ENCODE measurements at regions not wholly inside any gene's neighbourhood (a gene's known extent, or its start where the extent isn't known, plus 50 kb on each side); places are given as distances from the start of the nearest gene placed in this dataset.
"Not testable (repeated sequence)": the region's sequence is repeated elsewhere in the genome, so short reads cannot be mapped to it uniquely, and the experiment has no call there.

GRCh38 chr5:40429258-40430100 lies 250.2 kb upstream of the PTGER4 start:
- Histone ChIP-seq H3F3A (ENCODE audit: low read length, unreplicated experiment) (peaks cover 7% of the 10 kb centered on the region), H3K36me3 (ENCODE audit: low read depth, low read length) (no peaks in the 10 kb centered on the region), H3K9ac (ENCODE audit: low read length) (peak overlapping the region; percentile 38), H3K79me2 (ENCODE audit: low read length) (no peaks in the 10 kb centered on the region), H2AFZ (ENCODE audit: low read length) (no peak overlapping the region), H3K4me1 (ENCODE audit: insufficient read depth, low read length) (peaks cover 35% of the 10 kb centered on the region), H3K4me3 (ENCODE audit: low read length) (no peak overlapping the region), H3K27me3 (ENCODE audit: low read length) (no peaks in the 10 kb centered on the region), H3K27ac (ENCODE audit: low read length) (peak overlapping the region; percentile 74), H3K9me3 (ENCODE audit: low read length) (no peaks in the 10 kb centered on the region), H4K20me1 (ENCODE audit: low read length) (no peaks in the 10 kb centered on the region), H3K9me2 (replicated peaks; ENCODE audit: low read length) (no peaks in the 10 kb centered on the region), H3K4me2 (ENCODE audit: low read length) (peak overlapping the region; percentile 60)
- intact Hi-C loops (cut with micrococcal nuclease) = no loop called here
- CTCF ChIA-PET = interaction anchor here (0.6 kb wide), 1 partner anchor 339 kb away, joined by 3 read pairs; no protein-coding TSS in a partner anchor
- POLR2A ChIA-PET (ENCODE audit: unreplicated experiment) = no interaction called here
- peak; percentile 85 for ATAC-seq
- BruUV-seq (replicated peaks) = no TSS peak
- TF ChIP-seq EZH2phosphoT487 (IDR thresholded peaks at IDR 0.05; ENCODE audit: borderline replicate concordance, low read length) = no peak
- TF ChIP-seq CTCF (conservative IDR thresholded peaks at IDR 0.05; ENCODE audit: low read depth, low read length) = no peak
- no peak for TF ChIP-seq EZH2 (IDR thresholded peaks at IDR 0.05; ENCODE audit: low read length, unreplicated experiment)
- DNase-seq = peak; percentile 86

GRCh38 chr5:40428815-40429214 lies 250.9 kb upstream of the PTGER4 start:
- DNase-seq (peak; percentile 73), ATAC-seq (peak; percentile 66)
- BruUV-seq (replicated peaks) = no TSS peak
- Histone ChIP-seq H3K9me3 (ENCODE audit: low read length) (no peaks in the 10 kb centered on the region), H3K4me2 (ENCODE audit: low read length) (peak overlapping the region; percentile 60), H4K20me1 (ENCODE audit: low read length) (no peaks in the 10 kb centered on the region), H3K9ac (ENCODE audit: low read length) (peak overlapping the region; percentile 38), H3K9me2 (replicated peaks; ENCODE audit: low read length) (no peaks in the 10 kb centered on the region), H3K4me1 (ENCODE audit: insufficient read depth, low read length) (peaks cover 35% of the 10 kb centered on the region), H3F3A (ENCODE audit: low read length, unreplicated experiment) (peaks cover 7% of the 10 kb centered on the region), H3K36me3 (ENCODE audit: low read depth, low read length) (no peaks in the 10 kb centered on the region), H3K4me3 (ENCODE audit: low read length) (no peak overlapping the region), H3K27me3 (ENCODE audit: low read length) (no peaks in the 10 kb centered on the region), H3K27ac (ENCODE audit: low read length) (peak overlapping the region; percentile 74), H3K79me2 (ENCODE audit: low read length) (no peaks in the 10 kb centered on the region), H2AFZ (ENCODE audit: low read length) (no peak overlapping the region)
- POLR2A ChIA-PET (ENCODE audit: unreplicated experiment) = no interaction called here
- TF ChIP-seq EZH2phosphoT487 (IDR thresholded peaks at IDR 0.05; ENCODE audit: borderline replicate concordance, low read length) = no peak
- no peak for TF ChIP-seq EZH2 (IDR thresholded peaks at IDR 0.05; ENCODE audit: low read length, unreplicated experiment)
- TF ChIP-seq CTCF (conservative IDR thresholded peaks at IDR 0.05; ENCODE audit: low read depth, low read length) = no peak
- CTCF ChIA-PET = interaction anchor here (0.6 kb wide), 1 partner anchor 339 kb away, joined by 3 read pairs; no protein-coding TSS in a partner anchor
- intact Hi-C loops (cut with micrococcal nuclease) = no loop called here

- TF ChIP-seq EZH2 (IDR thresholded peaks at IDR 0.05; ENCODE audit: low read length, unreplicated experiment) (no peak), CTCF (conservative IDR thresholded peaks at IDR 0.05; ENCODE audit: low read depth, low read length) (no peak), EZH2phosphoT487 (IDR thresholded peaks at IDR 0.05; ENCODE audit: borderline replicate concordance, low read length) (no peak)
- Histone ChIP-seq H3K4me2 (ENCODE audit: low read length) (peak overlapping the region; percentile 60), H3K27me3 (ENCODE audit: low read length) (no peaks in the 10 kb centered on the region), H3K79me2 (ENCODE audit: low read length) (no peaks in the 10 kb centered on the region), H3K9me3 (ENCODE audit: low read length) (no peaks in the 10 kb centered on the region), H3K36me3 (ENCODE audit: low read depth, low read length) (no peaks in the 10 kb centered on the region), H3K4me1 (ENCODE audit: insufficient read depth, low read length) (peaks cover 35% of the 10 kb centered on the region), H3K4me3 (ENCODE audit: low read length) (no peak overlapping the region), H3F3A (ENCODE audit: low read length, unreplicated experiment) (peaks cover 7% of the 10 kb centered on the region), H4K20me1 (ENCODE audit: low read length) (no peaks in the 10 kb centered on the region), H3K27ac (ENCODE audit: low read length) (peak overlapping the region; percentile 74), H2AFZ (ENCODE audit: low read length) (no peak overlapping the region), H3K9me2 (replicated peaks; ENCODE audit: low read length) (no peaks in the 10 kb centered on the region), H3K9ac (ENCODE audit: low read length) (no peak overlapping the region)
- DNase-seq = peak; percentile 67
- BruUV-seq (replicated peaks) = no TSS peak
- intact Hi-C loops (cut with micrococcal nuclease) = no loop called here
- POLR2A ChIA-PET (ENCODE audit: unreplicated experiment) = no interaction called here
- CTCF ChIA-PET = no interaction called here
- ATAC-seq = peak; percentile 42
These were observed 251.6 kb upstream of the PTGER4 start for GRCh38 chr5:40428126-40428525.

GRCh38 chr5:40417046-40417810 lies 262.5 kb upstream of the PTGER4 start:
- H2AFZ ChIP-seq (ENCODE audit: low read length); H3K27ac ChIP-seq (ENCODE audit: low read length); H3K4me1 ChIP-seq (ENCODE audit: insufficient read depth, low read length); H3K9me3 ChIP-seq (ENCODE audit: low read length); H3K36me3 ChIP-seq (ENCODE audit: low read depth, low read length); H3K9me2 ChIP-seq (replicated peaks; ENCODE audit: low read length); H4K20me1 ChIP-seq (ENCODE audit: low read length); H3K4me2 ChIP-seq (ENCODE audit: low read length); DNase-seq; H3K9ac ChIP-seq (ENCODE audit: low read length); BruUV-seq (replicated peaks); POLR2A ChIA-PET (ENCODE audit: unreplicated experiment); H3K27me3 ChIP-seq (ENCODE audit: low read length); H3K79me2 ChIP-seq (ENCODE audit: low read length); ATAC-seq; CTCF ChIA-PET; H3K4me3 ChIP-seq (ENCODE audit: low read length); H3F3A ChIP-seq (ENCODE audit: low read length, unreplicated experiment): not testable (repeated sequence)
- intact Hi-C loops (cut with micrococcal nuclease) = loop anchor here (10.0 kb wide), 2 partner anchors 268 to 702 kb away; no protein-coding TSS in a partner anchor
